ENCODE measurements at regions not wholly inside any gene's neighbourhood (a gene's known extent, or its start where the extent isn't known, plus 50 kb on each side); places are given as distances from the start of the nearest gene placed in this dataset.

DNA sequence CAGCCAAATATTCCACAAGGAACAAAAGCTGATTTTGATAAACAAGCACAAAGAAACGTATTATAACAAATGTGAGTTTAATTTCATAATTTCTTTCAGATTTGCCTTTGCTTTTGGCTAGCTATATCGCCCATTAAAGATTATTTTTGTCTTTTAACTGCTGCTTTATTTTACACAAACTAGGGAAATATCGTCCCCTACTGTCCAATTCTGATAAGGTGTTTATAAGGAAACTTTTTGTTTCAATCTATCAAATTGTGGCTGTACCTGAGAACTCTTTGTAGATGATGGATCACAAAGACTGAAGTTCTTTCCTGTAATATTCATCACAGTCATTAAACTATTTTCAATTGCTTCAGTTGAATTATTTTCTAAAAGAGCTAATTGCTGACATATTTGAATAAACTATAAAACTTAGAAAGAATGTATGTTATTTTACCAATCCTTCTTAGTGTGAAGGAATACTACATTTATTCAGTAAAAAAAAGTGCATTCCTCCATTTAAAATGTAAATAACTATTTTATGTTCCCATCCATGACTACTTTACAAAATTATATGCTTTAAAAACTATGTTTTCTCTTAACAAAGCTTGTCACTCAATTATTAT, 431.3 kb upstream of the ITGA1 start:
- DNase-seq: no peak
- Mint-ChIP-seq H3K27ac (ENCODE audit: unreplicated experiment) (no peak overlapping the region), H3K4me1 (ENCODE audit: low read depth, unreplicated experiment) (peaks cover 2% of the 10 kb centered on the region), H3K27me3 (ENCODE audit: unreplicated experiment) (peaks cover 3% of the 10 kb centered on the region), H3K9me3 (ENCODE audit: unreplicated experiment) (peaks cover 2% of the 10 kb centered on the region), H3K4me3 (ENCODE audit: unreplicated experiment) (no peak overlapping the region), H3K36me3 (ENCODE audit: unreplicated experiment) (no peaks in the 10 kb centered on the region)
- TF ChIP-seq, protein P1, sequence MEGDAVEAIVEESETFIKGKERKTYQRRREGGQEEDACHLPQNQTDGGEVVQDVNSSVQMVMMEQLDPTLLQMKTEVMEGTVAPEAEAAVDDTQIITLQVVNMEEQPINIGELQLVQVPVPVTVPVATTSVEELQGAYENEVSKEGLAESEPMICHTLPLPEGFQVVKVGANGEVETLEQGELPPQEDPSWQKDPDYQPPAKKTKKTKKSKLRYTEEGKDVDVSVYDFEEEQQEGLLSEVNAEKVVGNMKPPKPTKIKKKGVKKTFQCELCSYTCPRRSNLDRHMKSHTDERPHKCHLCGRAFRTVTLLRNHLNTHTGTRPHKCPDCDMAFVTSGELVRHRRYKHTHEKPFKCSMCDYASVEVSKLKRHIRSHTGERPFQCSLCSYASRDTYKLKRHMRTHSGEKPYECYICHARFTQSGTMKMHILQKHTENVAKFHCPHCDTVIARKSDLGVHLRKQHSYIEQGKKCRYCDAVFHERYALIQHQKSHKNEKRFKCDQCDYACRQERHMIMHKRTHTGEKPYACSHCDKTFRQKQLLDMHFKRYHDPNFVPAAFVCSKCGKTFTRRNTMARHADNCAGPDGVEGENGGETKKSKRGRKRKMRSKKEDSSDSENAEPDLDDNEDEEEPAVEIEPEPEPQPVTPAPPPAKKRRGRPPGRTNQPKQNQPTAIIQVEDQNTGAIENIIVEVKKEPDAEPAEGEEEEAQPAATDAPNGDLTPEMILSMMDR (IDR thresholded peaks at IDR 0.05; ENCODE audit: partially characterized antibody, unreplicated experiment): peak; percentile 81

GRCh38 chr5:52359261-52359660, 428.5 kb upstream of the ITGA1 start:
- Mint-ChIP-seq H3K9me3 (ENCODE audit: unreplicated experiment) (no peaks in the 10 kb centered on the region), H3K27me3 (ENCODE audit: unreplicated experiment) (peaks cover 3% of the 10 kb centered on the region), H3K4me3 (ENCODE audit: unreplicated experiment) (no peak overlapping the region), H3K4me1 (ENCODE audit: low read depth, unreplicated experiment) (peaks cover 2% of the 10 kb centered on the region), H3K27ac (ENCODE audit: unreplicated experiment) (no peak overlapping the region), H3K36me3 (ENCODE audit: unreplicated experiment) (no peaks in the 10 kb centered on the region)
- DNase-seq: no peak
- TF ChIP-seq, protein P1 (IDR thresholded peaks at IDR 0.05; ENCODE audit: partially characterized antibody, unreplicated experiment): no peak

GRCh38 chr5:52360985-52361384, 426.7 kb upstream of the ITGA1 start:
- H3K36me3 Mint-ChIP-seq (ENCODE audit: unreplicated experiment): no peaks in the 10 kb centered on the region
- H3K27ac Mint-ChIP-seq (ENCODE audit: unreplicated experiment): no peak overlapping the region
- peaks cover 2% of the 10 kb centered on the region for H3K4me1 Mint-ChIP-seq (ENCODE audit: low read depth, unreplicated experiment)
- no peak overlapping the region for H3K4me3 Mint-ChIP-seq (ENCODE audit: unreplicated experiment)
- peaks cover 5% of the 10 kb centered on the region for H3K27me3 Mint-ChIP-seq (ENCODE audit: unreplicated experiment)
- DNase-seq: no peak
- TF ChIP-seq, protein P1 (IDR thresholded peaks at IDR 0.05; ENCODE audit: partially characterized antibody, unreplicated experiment): no peak
- H3K9me3 Mint-ChIP-seq (ENCODE audit: unreplicated experiment): no peaks in the 10 kb centered on the region

DNA sequence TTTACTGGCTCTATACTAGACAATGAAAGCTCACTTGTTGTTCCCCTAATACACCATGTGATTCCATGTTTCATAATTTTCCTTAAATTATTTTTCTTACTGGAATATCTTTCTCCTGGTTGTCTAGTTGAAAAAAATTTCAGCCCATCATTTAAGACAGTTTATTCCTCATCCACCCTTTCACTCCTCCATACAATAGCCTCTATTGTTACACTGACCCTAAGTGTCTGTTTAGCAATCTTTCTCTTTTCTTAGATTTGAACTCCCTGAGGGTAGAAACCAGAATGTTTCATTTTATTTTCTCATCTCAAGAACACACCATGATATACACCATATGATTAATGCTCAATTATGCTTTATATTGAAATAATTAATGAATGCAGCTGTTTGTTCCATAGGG, 413.4 kb upstream of the ITGA1 start:
- no peaks in the 10 kb centered on the region for H3K4me1 Mint-ChIP-seq (ENCODE audit: low read depth, unreplicated experiment)
- TF ChIP-seq, protein P1 (IDR thresholded peaks at IDR 0.05; ENCODE audit: partially characterized antibody, unreplicated experiment): no peak
- H3K36me3 Mint-ChIP-seq (ENCODE audit: unreplicated experiment): no peaks in the 10 kb centered on the region
- H3K9me3 Mint-ChIP-seq (ENCODE audit: unreplicated experiment): no peaks in the 10 kb centered on the region
- H3K4me3 Mint-ChIP-seq (ENCODE audit: unreplicated experiment): no peak overlapping the region
- no peak overlapping the region for H3K27ac Mint-ChIP-seq (ENCODE audit: unreplicated experiment)
- no peaks in the 10 kb centered on the region for H3K27me3 Mint-ChIP-seq (ENCODE audit: unreplicated experiment)
- no peak for DNase-seq

- H3K27ac Mint-ChIP-seq (ENCODE audit: unreplicated experiment): no peak overlapping the region
- H3K4me1 Mint-ChIP-seq (ENCODE audit: low read depth, unreplicated experiment): no peaks in the 10 kb centered on the region
- no peaks in the 10 kb centered on the region for H3K9me3 Mint-ChIP-seq (ENCODE audit: unreplicated experiment)
- H3K36me3 Mint-ChIP-seq (ENCODE audit: unreplicated experiment): no peaks in the 10 kb centered on the region
- TF ChIP-seq, protein P1 (IDR thresholded peaks at IDR 0.05; ENCODE audit: partially characterized antibody, unreplicated experiment): no peak
- no peaks in the 10 kb centered on the region for H3K27me3 Mint-ChIP-seq (ENCODE audit: unreplicated experiment)
- no peak for DNase-seq
- no peak overlapping the region for H3K4me3 Mint-ChIP-seq (ENCODE audit: unreplicated experiment)
Observed at GRCh38 chr5:52375969-52376368, 411.7 kb upstream of the ITGA1 start.
